Umbilical cord (tissue), 1 donor: ENCODE measurements at regions not wholly inside any gene's neighbourhood (a gene's known extent, or its start where the extent isn't known, plus 50 kb on each side); places are given as distances from the start of the nearest gene placed in this dataset.
A peak's percentile ranks its signal among the peaks of the same experiment; 100 is the strongest.
"Not testable (repeated sequence)": the region's sequence is repeated elsewhere in the genome, so short reads cannot be mapped to it uniquely, and the experiment has no call there.

ENCODE experiments used
- DNase-seq: peaks from one replicate; pipeline ENCODE4 v3.0.0-alpha.2; 2015; ENCODE audit warnings: low spot score

DNA sequence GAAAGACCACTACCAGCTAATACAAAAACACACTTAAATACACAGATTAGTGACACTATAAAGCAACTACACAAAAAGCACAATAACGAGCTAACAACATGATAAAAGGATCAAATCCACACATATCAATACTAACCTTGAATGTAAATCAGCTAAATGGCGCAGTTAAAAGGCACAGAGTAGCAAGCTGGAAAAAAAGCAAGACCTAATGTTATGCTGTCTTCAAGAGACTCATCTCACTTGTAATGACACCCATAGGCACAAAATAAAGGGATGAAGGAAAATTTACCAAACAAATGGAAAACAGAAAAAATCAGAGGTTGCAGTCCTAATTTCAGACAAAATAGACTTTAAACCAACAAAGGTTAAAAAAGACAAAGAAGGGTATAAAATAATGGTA is 86.3 kb downstream of the NUS1 start:
- no peak for DNase-seq

DNA sequence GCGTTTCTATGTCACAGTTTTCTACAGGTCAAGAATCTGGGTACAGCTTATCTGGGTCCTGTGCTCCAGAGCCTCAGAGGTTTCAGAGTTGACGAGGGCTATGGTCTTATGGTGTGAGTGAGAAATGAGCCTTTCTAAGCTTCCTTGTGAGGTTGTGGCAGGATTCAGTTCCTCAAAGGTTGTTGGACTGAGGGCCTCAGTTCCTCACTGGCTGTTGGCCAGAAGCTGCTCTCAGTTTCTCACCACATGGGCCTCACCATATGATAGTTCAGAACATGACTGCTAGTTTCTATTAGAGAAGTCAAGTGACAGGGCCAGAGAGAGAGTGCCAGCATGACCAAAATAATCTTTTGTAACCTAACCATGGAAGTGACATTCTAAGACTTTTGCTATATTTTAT is 96.1 kb downstream of the NUS1 start:
- DNase-seq, result no peak

- no peak for DNase-seq
Observed at GRCh38 chr6:117776441-117776840, 101.2 kb downstream of the NUS1 start.

DNA sequence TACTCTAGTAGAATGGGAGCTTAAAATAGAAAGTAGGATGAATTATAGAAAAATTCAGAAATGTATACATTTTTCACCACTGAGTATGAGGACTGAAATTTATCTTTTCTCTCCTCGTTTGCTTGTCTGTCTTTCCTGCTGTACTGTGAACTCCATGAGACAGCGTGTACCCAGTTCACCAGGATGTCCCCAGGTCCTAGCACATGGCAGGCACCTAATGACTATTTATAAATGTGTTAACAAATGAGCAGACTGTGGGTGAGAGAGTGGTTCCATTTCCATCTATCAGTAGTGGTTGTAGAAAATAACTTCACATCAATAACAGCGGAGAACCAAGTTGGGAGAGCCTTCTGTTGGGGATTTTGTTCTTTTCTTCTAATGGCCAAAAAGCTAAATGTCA is 106.3 kb downstream of the NUS1 start:
- DNase-seq, result no peak

DNA sequence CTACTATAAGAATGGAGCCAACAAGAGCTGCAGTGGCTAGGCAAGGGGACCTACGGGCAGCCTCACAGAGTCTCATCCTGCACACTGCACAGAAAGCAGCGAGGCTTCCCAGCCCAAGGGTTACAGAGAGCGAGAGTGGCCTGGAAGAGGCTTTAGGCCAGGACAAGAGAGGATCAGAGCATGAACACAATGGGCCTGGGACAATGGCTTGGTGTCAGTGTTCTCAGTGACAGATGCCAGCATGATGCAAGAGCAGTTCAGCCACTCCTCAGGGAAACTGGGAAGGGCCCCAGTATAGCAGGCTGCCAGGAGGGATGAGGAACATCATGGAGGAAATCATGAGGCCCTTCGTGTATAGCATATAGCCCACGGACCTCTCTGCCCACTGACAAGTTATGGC is 108.0 kb downstream of the NUS1 start:
- DNase-seq, result no peak

GRCh38 chr6:117791012-117791411 is 115.7 kb downstream of the NUS1 start:
- DNase-seq, result no peak

DNA sequence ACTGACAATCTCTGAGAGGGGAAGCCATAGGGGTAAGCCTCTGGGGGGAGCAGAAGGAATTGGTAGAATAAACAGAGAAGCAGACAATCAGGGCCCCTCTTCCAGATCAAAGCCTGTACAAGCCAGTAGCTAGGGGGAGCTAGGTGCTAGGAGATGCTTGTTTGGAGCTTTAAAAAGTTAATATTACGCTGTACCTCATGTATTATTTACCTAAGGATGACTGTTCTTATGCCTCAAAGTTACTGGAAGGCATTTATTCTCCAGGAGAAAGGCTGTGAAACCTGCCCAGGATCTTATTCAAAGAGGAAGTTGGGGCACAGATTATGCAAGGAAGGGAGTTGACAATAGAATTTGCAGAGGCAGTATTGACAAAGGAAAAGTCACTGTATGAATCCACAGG is 111.8 kb upstream of the SLC35F1 start:
- no peak for DNase-seq

DNA sequence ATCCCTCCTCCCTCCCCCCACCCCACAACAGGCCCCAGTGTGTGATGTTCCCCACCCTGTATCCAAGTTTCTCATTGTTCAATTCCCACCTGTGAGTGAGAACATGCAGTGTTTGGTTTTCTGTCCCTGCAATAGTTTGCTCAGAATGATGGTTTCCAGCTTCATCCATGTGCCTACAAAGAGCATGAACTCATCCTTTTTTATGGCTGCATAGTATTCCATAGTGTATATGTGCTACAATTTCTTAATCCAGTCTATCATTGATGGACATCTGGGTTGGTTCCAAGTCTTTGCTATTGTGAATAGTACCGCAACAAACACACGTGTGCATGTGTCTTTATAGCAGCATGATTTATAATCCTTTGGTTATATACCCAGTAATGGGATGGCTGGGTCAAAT is 108.2 kb upstream of the SLC35F1 start:
- DNase-seq, result not testable (repeated sequence)

- DNase-seq, result no peak
Observed at GRCh38 chr6:117810269-117810668, 96.8 kb upstream of the SLC35F1 start.

- no peak for DNase-seq
Observed at GRCh38 chr6:117817499-117817898, 89.6 kb upstream of the SLC35F1 start.

GRCh38 chr6:117817992-117818391 is 89.1 kb upstream of the SLC35F1 start:
- no peak for DNase-seq

GRCh38 chr6:117818449-117818848 is 88.6 kb upstream of the SLC35F1 start:
- DNase-seq, result no peak

- DNase-seq, result peak; percentile 2
Observed at GRCh38 chr6:117829594-117830319, 77.3 kb upstream of the SLC35F1 start.

GRCh38 chr6:117837261-117837660 is 69.8 kb upstream of the SLC35F1 start:
- DNase-seq, result no peak

DNA sequence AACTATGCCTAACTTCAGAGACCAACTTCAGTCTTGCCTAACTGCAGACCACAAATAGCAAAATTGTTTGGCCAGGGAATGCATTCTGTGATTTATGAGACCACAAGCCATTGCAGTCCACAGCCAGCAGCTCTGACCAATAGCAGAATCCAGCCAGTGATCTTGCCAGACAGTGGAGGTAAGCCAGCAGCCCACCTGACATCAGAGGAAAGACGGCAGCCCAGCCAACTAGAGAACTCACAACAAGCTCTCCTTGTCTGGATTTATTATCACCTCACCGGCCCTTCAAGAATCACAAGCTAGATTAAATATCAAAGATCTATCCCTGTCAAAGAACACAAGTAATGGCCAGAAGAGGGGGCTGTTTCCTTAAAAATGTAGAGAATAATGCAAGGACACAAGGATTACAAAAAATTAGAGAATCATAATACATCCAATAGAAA is 66.5 kb upstream of the SLC35F1 start:
- DNase-seq, result no peak

DNA sequence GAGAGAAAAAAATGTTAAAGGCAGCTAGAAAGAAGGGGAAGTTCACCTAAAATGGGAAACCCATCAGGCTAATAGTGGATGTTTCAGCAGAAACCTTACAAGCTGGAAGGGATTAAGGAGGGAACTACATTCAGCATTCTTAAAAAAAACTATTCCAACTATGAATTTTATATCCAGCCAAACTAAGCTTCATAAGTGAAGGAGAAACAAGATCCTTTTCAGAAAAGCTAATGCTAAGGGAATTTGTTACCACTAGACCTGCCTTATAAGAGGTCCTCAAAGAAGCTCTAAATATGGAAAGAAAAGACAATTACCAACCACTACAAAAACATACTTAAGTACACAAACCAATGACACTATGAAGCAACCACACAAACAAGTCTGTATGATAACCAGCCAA is 59.2 kb upstream of the SLC35F1 start:
- DNase-seq, result no peak

DNA sequence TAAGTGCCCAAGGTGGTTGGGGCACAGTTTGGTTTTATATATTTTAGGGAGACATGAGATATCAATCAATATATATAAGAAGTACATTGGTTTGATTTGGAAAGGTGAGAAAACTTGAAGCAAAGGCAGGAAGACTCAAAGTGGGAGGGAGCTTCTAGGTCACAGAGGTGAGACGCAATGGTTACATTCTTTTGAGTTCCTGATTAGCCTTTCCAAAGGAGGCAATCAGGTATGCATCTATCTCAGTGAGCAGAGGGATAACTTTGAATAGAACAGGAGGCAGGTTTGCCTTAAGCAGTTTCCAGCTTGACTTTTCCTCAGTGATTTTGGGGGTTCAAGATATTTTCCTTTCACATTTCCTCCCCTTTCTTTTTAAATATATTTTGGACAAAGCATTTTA is 58.0 kb upstream of the SLC35F1 start:
- no peak for DNase-seq
